Progenitor cell of endocrine pancreas (in vitro differentiated cells): ENCODE measurements at regions not wholly inside any gene's neighbourhood (a gene's known extent, or its start where the extent isn't known, plus 50 kb on each side); places are given as distances from the start of the nearest gene placed in this dataset.

Experiments used
- DNase-seq: peaks from one replicate; pipeline ENCODE4 v3.0.0; 2021; ENCODE audit warnings: low spot score; ENCODE audit not compliant: unreplicated experiment
- H3K27ac Mint-ChIP-seq: 2 replicates; pipeline ENCODE4 v1.8.0; 2021; ENCODE audit warnings: mild to moderate bottlenecking, moderate library complexity, mixed read lengths
- H3K27me3 Mint-ChIP-seq: 2 replicates; pipeline ENCODE4 v1.8.0; 2021; ENCODE audit warnings: mixed read lengths
- H3K36me3 Mint-ChIP-seq: 2 replicates; pipeline ENCODE4 v1.8.0; 2022; ENCODE audit warnings: mixed read lengths; ENCODE audit not compliant: insufficient read depth
- H3K4me1 Mint-ChIP-seq: 2 replicates; pipeline ENCODE4 v1.8.0; 2021; ENCODE audit warnings: low read depth, mixed read lengths
- H3K4me3 Mint-ChIP-seq: 2 replicates; pipeline ENCODE4 v1.8.0; 2021; ENCODE audit warnings: low read depth, mild to moderate bottlenecking, moderate library complexity, mixed read lengths
- H3K9me3 Mint-ChIP-seq: 2 replicates; pipeline ENCODE4 v1.8.0; 2021; ENCODE audit warnings: low read depth, mixed read lengths
- TF ChIP-seq, protein P1 (sequence below): fragments of 200-600 bp; sonication (generic); IDR thresholded peaks from one replicate; pipeline ENCODE4 v1.5.0; 2021; ENCODE audit warnings: antibody characterized with exemption, mild to moderate bottlenecking; ENCODE audit not compliant: unreplicated experiment

DNA sequence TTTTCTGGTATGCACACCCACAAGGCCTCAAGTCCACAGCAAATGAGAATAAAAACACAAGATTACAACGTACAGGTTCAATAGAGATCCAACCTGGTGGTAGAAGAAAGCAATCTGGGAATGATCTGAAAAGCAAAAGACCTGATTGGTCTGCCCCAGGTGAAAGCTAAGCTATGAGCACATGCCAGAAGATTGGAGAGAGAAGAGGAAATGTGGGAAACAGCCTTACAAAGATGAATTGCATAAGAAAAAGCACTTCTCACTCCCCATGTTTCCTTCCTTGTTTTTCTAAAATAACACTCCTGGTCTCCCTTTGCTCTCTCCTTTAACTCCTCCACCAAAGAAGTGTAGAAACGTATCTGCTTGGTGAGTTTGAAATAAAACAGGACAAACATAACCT lies 77.3 kb upstream of the ANO6 start:
- Mint-ChIP-seq H3K9me3 (peaks cover 16% of the 10 kb centered on the region), H3K4me1 (peaks cover 10% of the 10 kb centered on the region), H3K36me3 (peaks cover 4% of the 10 kb centered on the region), H3K27me3 (no peaks in the 10 kb centered on the region), H3K4me3 (no peak overlapping the region), H3K27ac (no peak overlapping the region)
- TF ChIP-seq, protein P1, sequence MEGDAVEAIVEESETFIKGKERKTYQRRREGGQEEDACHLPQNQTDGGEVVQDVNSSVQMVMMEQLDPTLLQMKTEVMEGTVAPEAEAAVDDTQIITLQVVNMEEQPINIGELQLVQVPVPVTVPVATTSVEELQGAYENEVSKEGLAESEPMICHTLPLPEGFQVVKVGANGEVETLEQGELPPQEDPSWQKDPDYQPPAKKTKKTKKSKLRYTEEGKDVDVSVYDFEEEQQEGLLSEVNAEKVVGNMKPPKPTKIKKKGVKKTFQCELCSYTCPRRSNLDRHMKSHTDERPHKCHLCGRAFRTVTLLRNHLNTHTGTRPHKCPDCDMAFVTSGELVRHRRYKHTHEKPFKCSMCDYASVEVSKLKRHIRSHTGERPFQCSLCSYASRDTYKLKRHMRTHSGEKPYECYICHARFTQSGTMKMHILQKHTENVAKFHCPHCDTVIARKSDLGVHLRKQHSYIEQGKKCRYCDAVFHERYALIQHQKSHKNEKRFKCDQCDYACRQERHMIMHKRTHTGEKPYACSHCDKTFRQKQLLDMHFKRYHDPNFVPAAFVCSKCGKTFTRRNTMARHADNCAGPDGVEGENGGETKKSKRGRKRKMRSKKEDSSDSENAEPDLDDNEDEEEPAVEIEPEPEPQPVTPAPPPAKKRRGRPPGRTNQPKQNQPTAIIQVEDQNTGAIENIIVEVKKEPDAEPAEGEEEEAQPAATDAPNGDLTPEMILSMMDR = no peak
- DNase-seq = no peak

GRCh38 chr12:45148006-45148405 lies 67.9 kb upstream of the ANO6 start:
- TF ChIP-seq, protein P1 = no peak
- H3K27me3 Mint-ChIP-seq = no peaks in the 10 kb centered on the region
- no peak for DNase-seq
- no peaks in the 10 kb centered on the region for H3K36me3 Mint-ChIP-seq
- H3K4me1 Mint-ChIP-seq = no peaks in the 10 kb centered on the region
- peaks cover 12% of the 10 kb centered on the region for H3K9me3 Mint-ChIP-seq
- no peak overlapping the region for H3K4me3 Mint-ChIP-seq
- no peak overlapping the region for H3K27ac Mint-ChIP-seq

DNA sequence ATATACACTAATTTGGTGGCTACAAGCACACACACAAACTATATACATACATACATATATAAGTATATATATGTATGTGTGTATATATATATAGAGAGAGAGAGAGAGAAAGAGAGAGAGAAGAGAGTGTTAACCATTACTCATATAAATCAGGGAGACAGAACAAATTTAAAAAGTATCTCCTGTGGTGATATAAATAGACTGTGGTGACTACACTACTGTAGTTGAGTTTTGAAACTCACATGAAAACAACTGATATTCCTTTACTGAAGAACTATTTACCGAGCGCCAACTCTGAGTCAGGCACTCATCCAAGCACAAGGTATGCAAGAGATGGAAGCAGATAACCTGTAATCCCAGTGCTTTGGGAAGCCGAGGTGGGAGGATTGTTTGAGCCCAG lies 67.3 kb upstream of the ANO6 start:
- TF ChIP-seq, protein P1 = no peak
- Mint-ChIP-seq H3K4me3 (no peak overlapping the region), H3K36me3 (no peaks in the 10 kb centered on the region)

GRCh38 chr12:45165284-45165683 lies 50.6 kb upstream of the ANO6 start:
- no peaks in the 10 kb centered on the region for H3K4me1 Mint-ChIP-seq
- H3K4me3 Mint-ChIP-seq = no peak overlapping the region
- H3K36me3 Mint-ChIP-seq = peaks cover 3% of the 10 kb centered on the region
- H3K27ac Mint-ChIP-seq = no peak overlapping the region
- H3K27me3 Mint-ChIP-seq = no peaks in the 10 kb centered on the region
- no peak for DNase-seq
- TF ChIP-seq, protein P1 = no peak
- peaks cover 30% of the 10 kb centered on the region for H3K9me3 Mint-ChIP-seq

More for the DNA sequence above, 67.3 kb upstream of the ANO6 start:
- no peak overlapping the region for H3K27ac Mint-ChIP-seq
- no peak for DNase-seq
- H3K4me1 Mint-ChIP-seq = no peaks in the 10 kb centered on the region
- peaks cover 12% of the 10 kb centered on the region for H3K9me3 Mint-ChIP-seq
- no peaks in the 10 kb centered on the region for H3K27me3 Mint-ChIP-seq

- H3K27me3 Mint-ChIP-seq = no peaks in the 10 kb centered on the region
- H3K4me3 Mint-ChIP-seq = no peak overlapping the region
Observed at GRCh38 chr12:45166056-45166455, 49.8 kb upstream of the ANO6 start.

More at GRCh38 chr12:45166056-45166455, 49.8 kb upstream of the ANO6 start:
- TF ChIP-seq, protein P1 = no peak
- Mint-ChIP-seq H3K9me3 (peaks cover 25% of the 10 kb centered on the region), H3K36me3 (peaks cover 3% of the 10 kb centered on the region), H3K27ac (no peak overlapping the region), H3K4me1 (no peaks in the 10 kb centered on the region)
- no peak for DNase-seq
